Glutamatergic neuron (in vitro differentiated cells): ENCODE measurements at regions not wholly inside any gene's neighbourhood (a gene's known extent, or its start where the extent isn't known, plus 50 kb on each side); places are given as distances from the start of the nearest gene placed in this dataset.
A peak's percentile ranks its signal among the peaks of the same experiment; 100 is the strongest.

Experiments used
- DNase-seq: peaks from one replicate; pipeline ENCODE4 v3.0.0; 2022
- H3K27ac Mint-ChIP-seq: one replicate; pipeline ENCODE4 v1.8.0; 2020; ENCODE audit warnings: mild to moderate bottlenecking, mixed read lengths, inconsistent platforms; ENCODE audit not compliant: unreplicated experiment
- H3K27me3 Mint-ChIP-seq: one replicate; pipeline ENCODE4 v1.8.0; 2020; ENCODE audit warnings: mild to moderate bottlenecking, moderate library complexity, mixed read lengths, inconsistent platforms; ENCODE audit not compliant: unreplicated experiment
- H3K36me3 Mint-ChIP-seq: one replicate; pipeline ENCODE4 v1.8.0; 2020; ENCODE audit warnings: mild to moderate bottlenecking, mixed read lengths, inconsistent platforms; ENCODE audit not compliant: unreplicated experiment
- H3K4me1 Mint-ChIP-seq: one replicate; pipeline ENCODE4 v1.8.0; 2020; ENCODE audit warnings: mild to moderate bottlenecking, low read depth, mixed read lengths, inconsistent platforms; ENCODE audit not compliant: unreplicated experiment
- H3K4me3 Mint-ChIP-seq: one replicate; pipeline ENCODE4 v1.8.0; 2020; ENCODE audit warnings: mild to moderate bottlenecking, mixed read lengths, inconsistent platforms; ENCODE audit not compliant: unreplicated experiment
- H3K9me3 Mint-ChIP-seq: one replicate; pipeline ENCODE4 v1.8.0; 2020; ENCODE audit warnings: mild to moderate bottlenecking, moderate library complexity, mixed read lengths, inconsistent platforms; ENCODE audit not compliant: unreplicated experiment
- TF ChIP-seq, protein P1 (sequence below): fragments of 200-600 bp; sonication (generic); IDR thresholded peaks from one replicate; pipeline ENCODE4 v1.5.0; 2021; ENCODE audit not compliant: partially characterized antibody, unreplicated experiment

GRCh38 chr3:86661817-86662216, 329.1 kb downstream of the VGLL3 start:
- Mint-ChIP-seq H3K4me3 (no peak overlapping the region), H3K27ac (peak overlapping the region; percentile 85), H3K9me3 (peaks cover 4% of the 10 kb centered on the region), H3K27me3 (no peaks in the 10 kb centered on the region), H3K4me1 (peaks cover 41% of the 10 kb centered on the region), H3K36me3 (no peaks in the 10 kb centered on the region)
- TF ChIP-seq, protein P1, sequence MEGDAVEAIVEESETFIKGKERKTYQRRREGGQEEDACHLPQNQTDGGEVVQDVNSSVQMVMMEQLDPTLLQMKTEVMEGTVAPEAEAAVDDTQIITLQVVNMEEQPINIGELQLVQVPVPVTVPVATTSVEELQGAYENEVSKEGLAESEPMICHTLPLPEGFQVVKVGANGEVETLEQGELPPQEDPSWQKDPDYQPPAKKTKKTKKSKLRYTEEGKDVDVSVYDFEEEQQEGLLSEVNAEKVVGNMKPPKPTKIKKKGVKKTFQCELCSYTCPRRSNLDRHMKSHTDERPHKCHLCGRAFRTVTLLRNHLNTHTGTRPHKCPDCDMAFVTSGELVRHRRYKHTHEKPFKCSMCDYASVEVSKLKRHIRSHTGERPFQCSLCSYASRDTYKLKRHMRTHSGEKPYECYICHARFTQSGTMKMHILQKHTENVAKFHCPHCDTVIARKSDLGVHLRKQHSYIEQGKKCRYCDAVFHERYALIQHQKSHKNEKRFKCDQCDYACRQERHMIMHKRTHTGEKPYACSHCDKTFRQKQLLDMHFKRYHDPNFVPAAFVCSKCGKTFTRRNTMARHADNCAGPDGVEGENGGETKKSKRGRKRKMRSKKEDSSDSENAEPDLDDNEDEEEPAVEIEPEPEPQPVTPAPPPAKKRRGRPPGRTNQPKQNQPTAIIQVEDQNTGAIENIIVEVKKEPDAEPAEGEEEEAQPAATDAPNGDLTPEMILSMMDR = no peak
- no peak for DNase-seq

DNA sequence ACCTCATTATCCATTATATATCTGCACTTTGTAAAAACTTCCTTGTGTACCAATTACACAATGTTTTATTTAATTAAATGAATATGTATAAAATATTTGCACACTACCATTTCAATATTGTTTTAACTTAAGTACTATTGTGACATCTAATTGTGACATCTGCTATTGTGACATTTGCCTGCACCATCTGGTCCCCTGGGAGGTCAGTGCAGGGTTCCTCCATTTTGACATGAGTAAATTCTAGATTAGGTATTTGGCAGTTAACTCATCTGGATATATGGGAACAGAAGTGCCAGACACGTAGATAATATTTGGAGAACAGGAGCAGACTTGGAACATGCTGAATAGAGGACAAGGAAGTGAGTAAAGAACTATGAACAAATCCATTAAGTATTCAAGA, 332.1 kb downstream of the VGLL3 start:
- Mint-ChIP-seq H3K27me3 (no peaks in the 10 kb centered on the region), H3K27ac (peak overlapping the region; percentile 85), H3K36me3 (no peaks in the 10 kb centered on the region), H3K4me1 (peaks cover 46% of the 10 kb centered on the region), H3K4me3 (peak overlapping the region; percentile 53), H3K9me3 (peaks cover 4% of the 10 kb centered on the region)
- DNase-seq = peak; percentile 50
- TF ChIP-seq, protein P1 = no peak

DNA sequence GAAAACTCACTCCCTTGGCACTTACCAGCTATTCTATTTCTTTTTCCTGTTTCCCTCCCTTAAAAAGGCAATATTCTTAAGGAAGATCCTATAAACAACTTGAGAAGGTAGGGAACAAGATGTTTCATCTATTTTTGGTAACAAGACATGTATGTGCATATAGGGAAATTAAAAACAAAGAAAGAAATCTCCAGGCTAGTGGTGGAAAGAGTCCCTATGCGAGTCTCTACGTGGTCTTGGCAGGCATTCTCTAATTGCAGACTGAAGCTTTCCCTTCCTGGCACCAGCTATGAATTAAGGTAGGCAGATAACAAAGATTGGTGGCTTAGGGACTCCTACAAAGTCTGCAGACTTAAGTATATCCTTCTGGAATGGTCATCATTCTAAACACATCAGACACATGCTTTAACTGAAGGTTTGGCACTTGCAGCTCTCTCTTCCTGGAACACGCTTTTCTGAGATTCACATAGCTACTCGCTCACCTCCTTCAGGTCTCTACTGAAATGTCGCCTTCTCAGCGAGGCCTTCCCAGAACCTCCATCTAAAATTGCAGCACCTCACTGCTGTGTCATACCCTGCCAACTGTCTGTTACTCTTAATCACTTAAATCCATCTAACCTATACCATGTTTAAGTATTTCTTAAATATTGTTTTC, 336.0 kb downstream of the VGLL3 start:
- H3K9me3 Mint-ChIP-seq = no peaks in the 10 kb centered on the region
- H3K4me1 Mint-ChIP-seq = peaks cover 31% of the 10 kb centered on the region
- TF ChIP-seq, protein P1 = no peak
- peak overlapping the region; percentile 9 for H3K27ac Mint-ChIP-seq
- no peak overlapping the region for H3K4me3 Mint-ChIP-seq
- no peaks in the 10 kb centered on the region for H3K36me3 Mint-ChIP-seq
- no peaks in the 10 kb centered on the region for H3K27me3 Mint-ChIP-seq
- DNase-seq = no peak

DNA sequence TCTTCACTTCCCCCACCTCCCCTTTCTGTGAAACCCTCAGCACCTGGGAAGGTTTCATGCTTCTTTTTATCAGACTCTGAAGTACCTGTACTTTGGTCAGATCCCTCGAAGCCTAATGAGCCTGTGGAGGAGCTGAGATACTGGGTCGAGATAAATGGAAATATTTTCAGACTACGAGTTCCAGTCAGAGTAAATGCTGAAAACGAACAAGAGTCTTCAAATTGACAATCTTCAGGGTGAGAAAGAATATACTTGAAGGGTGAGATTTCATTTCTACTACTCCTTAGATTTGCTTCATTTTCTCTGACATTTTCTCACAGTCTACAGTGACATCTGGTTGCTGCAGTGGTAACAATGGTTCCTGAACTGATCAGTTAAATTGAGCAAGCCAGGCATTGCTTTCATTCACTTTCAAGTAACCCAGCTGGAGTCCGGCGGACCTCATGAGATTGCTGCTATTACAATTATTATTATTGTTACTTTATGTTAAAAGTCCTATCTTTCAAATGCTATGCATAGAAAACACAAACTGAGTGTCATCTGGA, 337.2 kb downstream of the VGLL3 start:
- TF ChIP-seq, protein P1 = no peak
- H3K27me3 Mint-ChIP-seq = no peaks in the 10 kb centered on the region
- peak overlapping the region; percentile 85 for H3K27ac Mint-ChIP-seq
- no peaks in the 10 kb centered on the region for H3K9me3 Mint-ChIP-seq
- peaks cover 24% of the 10 kb centered on the region for H3K4me1 Mint-ChIP-seq
- H3K4me3 Mint-ChIP-seq = peak overlapping the region; percentile 27
- H3K36me3 Mint-ChIP-seq = no peaks in the 10 kb centered on the region
- no peak for DNase-seq

GRCh38 chr3:86648087-86648486, 342.9 kb downstream of the VGLL3 start:
- Mint-ChIP-seq H3K4me1 (peaks cover 2% of the 10 kb centered on the region), H3K27ac (no peak overlapping the region), H3K36me3 (no peaks in the 10 kb centered on the region), H3K4me3 (no peak overlapping the region), H3K27me3 (no peaks in the 10 kb centered on the region), H3K9me3 (no peaks in the 10 kb centered on the region)
- no peak for DNase-seq
- TF ChIP-seq, protein P1 = no peak
